Choroid plexus epithelial cell (primary cell): ENCODE measurements at regions not wholly inside any gene's neighbourhood (a gene's known extent, or its start where the extent isn't known, plus 50 kb on each side); places are given as distances from the start of the nearest gene placed in this dataset.

Experiments
- DNase-seq: peaks from one replicate; pipeline ENCODE4 v3.0.0-alpha.2; 2010; ENCODE audit warnings: low read depth
- H3K4me3 ChIP-seq: 2 replicates; pipeline ENCODE4 v1.5.1; 2011; ENCODE audit warnings: low read depth, mild to moderate bottlenecking, control low read depth, low read length, moderate library complexity
- TF ChIP-seq, protein P1 (sequence below): conservative IDR thresholded peaks from 2 replicates; pipeline ENCODE4 v1.5.1; 2011; ENCODE audit warnings: low read depth, mild to moderate bottlenecking, control low read depth, inconsistent platforms, low read length, moderate library complexity

DNA sequence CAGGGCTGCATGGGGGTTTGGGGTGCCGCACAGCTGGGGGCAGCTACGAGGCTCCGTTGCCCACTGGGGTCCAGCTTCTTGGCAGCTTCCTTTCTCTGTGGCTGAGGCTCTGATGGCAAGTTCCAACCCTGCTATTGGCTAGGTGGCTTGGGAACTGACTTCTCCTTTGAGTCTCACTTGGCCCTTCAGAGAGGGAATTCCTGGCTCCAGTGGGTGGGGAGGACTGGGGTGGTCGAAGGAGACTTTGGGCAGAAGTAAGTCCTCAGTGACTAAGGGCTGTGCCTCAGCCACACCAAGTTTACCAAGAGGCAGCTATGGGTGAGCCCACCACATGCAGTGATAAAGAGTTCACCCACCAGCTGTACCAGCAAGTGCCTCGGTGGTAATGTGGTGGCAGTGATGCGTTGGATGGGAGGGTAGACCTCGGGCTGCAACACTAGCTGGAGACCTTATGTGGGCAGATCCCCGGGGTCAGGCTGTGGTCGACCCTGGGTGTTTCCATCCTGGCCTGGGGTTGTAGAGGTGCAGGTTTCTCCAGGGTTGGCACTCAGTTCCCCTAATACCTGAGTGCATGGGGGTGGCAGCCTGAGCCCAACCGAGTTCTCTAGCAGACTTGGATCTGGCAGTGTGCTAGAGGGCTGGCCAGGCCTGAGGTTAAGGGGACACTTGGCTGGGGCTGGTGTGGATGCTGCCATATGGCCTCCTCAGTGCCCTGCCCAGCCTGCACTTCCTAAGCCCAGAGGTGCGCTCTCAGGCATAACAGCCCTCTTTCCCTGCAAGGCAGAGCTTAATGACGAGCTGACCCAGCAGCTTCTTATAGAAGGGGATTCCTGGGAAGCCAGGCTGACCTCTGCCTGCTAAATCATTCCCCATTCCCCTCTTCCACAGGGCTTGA, 197.0 kb upstream of the CADM1 start:
- DNase-seq, result no peak
- H3K4me3 ChIP-seq, result no peak overlapping the region
- TF ChIP-seq, protein P1, sequence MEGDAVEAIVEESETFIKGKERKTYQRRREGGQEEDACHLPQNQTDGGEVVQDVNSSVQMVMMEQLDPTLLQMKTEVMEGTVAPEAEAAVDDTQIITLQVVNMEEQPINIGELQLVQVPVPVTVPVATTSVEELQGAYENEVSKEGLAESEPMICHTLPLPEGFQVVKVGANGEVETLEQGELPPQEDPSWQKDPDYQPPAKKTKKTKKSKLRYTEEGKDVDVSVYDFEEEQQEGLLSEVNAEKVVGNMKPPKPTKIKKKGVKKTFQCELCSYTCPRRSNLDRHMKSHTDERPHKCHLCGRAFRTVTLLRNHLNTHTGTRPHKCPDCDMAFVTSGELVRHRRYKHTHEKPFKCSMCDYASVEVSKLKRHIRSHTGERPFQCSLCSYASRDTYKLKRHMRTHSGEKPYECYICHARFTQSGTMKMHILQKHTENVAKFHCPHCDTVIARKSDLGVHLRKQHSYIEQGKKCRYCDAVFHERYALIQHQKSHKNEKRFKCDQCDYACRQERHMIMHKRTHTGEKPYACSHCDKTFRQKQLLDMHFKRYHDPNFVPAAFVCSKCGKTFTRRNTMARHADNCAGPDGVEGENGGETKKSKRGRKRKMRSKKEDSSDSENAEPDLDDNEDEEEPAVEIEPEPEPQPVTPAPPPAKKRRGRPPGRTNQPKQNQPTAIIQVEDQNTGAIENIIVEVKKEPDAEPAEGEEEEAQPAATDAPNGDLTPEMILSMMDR, result no peak

GRCh38 chr11:115700496-115700895, 196.3 kb upstream of the CADM1 start:
- H3K4me3 ChIP-seq, result no peak overlapping the region
- TF ChIP-seq, protein P1, result no peak
- DNase-seq, result no peak

DNA sequence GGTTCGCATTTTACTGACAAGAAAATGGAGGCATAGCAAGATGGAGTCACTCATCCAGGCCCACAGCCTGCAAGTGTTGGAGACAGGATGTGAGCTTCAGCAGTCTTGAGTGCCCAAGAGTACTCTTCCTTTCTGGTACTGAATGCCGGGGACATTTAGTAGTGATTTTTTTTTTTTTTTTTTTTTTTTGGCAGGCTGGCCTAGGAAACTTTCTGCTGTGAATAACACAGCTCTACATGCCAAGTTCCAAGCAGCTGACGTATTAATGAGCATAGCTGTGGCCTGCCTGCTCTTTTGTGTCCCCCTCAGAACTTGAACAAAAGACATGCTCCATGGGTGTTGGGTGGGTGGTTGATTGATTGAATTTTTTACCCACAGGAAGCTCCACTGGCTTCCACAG, 195.5 kb upstream of the CADM1 start:
- no peak overlapping the region for H3K4me3 ChIP-seq
- TF ChIP-seq, protein P1, result no peak
- peak; percentile 5 for DNase-seq

- no peak overlapping the region for H3K4me3 ChIP-seq
- TF ChIP-seq, protein P1, result no peak
- no peak for DNase-seq
Measured at GRCh38 chr11:115699326-115699725, 195.1 kb upstream of the CADM1 start.

DNA sequence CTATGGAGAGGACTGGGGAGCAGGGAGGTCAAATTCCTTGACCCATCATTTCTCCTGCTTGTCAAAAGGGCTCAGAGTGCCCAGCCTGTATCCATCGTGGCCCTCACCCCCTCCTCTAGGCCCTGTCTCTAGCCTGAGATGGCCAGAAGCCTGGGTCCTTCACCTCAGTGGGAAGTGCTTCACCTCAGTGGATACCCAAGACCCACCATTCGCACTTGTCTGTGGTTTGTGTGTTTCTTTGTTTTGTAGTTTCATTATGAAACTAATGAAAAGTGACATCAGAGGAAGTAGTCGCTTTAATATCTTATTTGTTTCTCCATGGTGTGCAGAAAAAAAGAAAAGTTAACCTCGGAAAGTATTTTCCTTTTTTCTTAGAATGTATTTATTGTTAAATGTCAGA, 194.0 kb upstream of the CADM1 start:
- TF ChIP-seq, protein P1, result no peak
- H3K4me3 ChIP-seq, result no peak overlapping the region
- DNase-seq, result no peak

DNA sequence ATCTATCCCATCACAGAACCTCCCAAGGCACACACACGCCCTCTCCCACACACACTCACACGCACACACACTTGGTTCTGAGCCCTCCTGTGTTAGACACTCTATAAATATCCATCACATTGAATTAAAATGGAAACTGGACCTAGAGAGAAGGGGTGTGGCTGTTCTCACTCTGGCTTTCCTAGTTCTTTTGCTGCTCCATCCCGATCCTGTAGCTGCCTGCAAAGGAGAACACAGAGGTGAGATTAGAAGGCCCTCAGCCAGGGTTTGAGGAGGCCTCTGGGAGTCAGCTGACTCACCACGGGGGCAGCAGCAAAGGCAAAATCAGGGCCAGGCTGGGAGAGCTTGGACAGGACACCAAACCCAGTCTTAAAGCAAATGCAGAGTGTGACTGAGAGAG, 192.3 kb upstream of the CADM1 start:
- TF ChIP-seq, protein P1, result no peak
- DNase-seq, result no peak
- H3K4me3 ChIP-seq, result no peak overlapping the region
